ENCODE measurements at regions not wholly inside any gene's neighbourhood (a gene's known extent, or its start where the extent isn't known, plus 50 kb on each side); places are given as distances from the start of the nearest gene placed in this dataset.

GRCh38 chr2:147013696-147014392 is 831.0 kb upstream of the ACVR2A start:
- TF ChIP-seq POLR2A (IDR thresholded peaks at IDR 0.05; ENCODE audit: borderline replicate concordance, extremely low read depth, insufficient read depth, insufficient read length) (no peak), POLR2AphosphoS5 (IDR thresholded peaks at IDR 0.05; ENCODE audit: low read depth, low read length) (no peak), REST (IDR thresholded peaks at IDR 0.05; ENCODE audit: low read depth) (no peak), EZH2phosphoT487 (IDR thresholded peaks at IDR 0.05; ENCODE audit: borderline replicate concordance) (no peak), TCF7L2 (IDR thresholded peaks at IDR 0.05; ENCODE audit: borderline replicate concordance, extremely low read depth, insufficient read depth, insufficient read length) (no peak), JUND (IDR thresholded peaks at IDR 0.05) (no peak), CTCF (IDR thresholded peaks at IDR 0.05 in 2 of 3, conservative IDR thresholded peaks at IDR 0.05 in 1 of 3; ENCODE audit: borderline replicate concordance in 1 of 3, insufficient read depth in 1 of 3, low read depth in 2 of 3, low read length in 2 of 3) (no peak), ZBTB33 (IDR thresholded peaks at IDR 0.05; ENCODE audit: extremely low read depth, insufficient replicate concordance, low read length) (no peak), ATF3 (IDR thresholded peaks at IDR 0.05) (no peak), ELF1 (IDR thresholded peaks at IDR 0.05; ENCODE audit: borderline replicate concordance, low read depth) (no peak), YY1 (IDR thresholded peaks at IDR 0.05; ENCODE audit: extremely low read depth, insufficient replicate concordance, low read depth, low read length) (no peak)
